ENCODE measurements at regions not wholly inside any gene's neighbourhood (a gene's known extent, or its start where the extent isn't known, plus 50 kb on each side); places are given as distances from the start of the nearest gene placed in this dataset.

GRCh38 chr1:118717893-118718292 lies 270.2 kb downstream of the TBX15 start:
- DNase-seq: no peak

- DNase-seq: peak in 1 of 2 experiments; percentile 1
These were observed 271.4 kb downstream of the TBX15 start for GRCh38 chr1:118716775-118717174.

DNA sequence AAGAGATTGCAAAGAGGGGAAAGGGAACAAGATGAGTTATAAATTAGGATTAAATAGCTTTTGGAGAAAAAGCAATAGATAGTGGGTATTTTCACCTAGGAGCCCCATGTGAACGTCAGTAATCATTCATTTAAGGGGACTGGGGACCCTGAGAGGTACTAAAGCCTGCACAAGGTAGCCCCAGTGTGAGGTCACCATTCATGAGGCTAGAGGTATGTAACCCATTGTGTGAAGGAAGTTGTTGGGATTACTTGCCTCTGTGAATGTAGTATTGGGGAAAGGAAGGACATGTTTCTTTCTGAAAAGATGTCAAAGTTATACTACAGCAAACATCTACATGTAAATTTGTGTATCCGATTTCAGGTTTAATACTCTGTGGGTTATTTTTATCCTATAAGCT lies 276.8 kb downstream of the TBX15 start:
- no peak for DNase-seq

DNA sequence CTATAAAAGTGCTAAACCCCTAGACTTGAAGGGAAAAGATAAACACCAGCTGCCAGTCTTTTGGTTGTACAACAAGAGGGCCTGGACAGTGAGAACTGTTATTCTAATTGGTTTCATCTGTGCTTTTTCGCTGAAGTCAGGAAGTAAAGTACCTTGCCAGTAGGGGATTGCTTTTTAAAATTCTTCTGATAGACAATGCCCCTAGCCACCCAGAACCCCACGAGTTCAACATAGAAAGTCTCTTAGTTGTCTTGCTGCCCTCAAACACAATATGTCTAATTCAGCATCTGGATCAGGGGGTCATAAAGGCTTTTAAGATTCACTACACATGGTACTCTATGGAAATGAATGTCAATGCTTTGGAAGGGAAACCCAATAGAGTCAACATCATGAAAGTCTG lies 289.2 kb downstream of the TBX15 start:
- DNase-seq: no peak

GRCh38 chr1:118692143-118692542 lies 296.0 kb downstream of the TBX15 start:
- no peak for DNase-seq

DNA sequence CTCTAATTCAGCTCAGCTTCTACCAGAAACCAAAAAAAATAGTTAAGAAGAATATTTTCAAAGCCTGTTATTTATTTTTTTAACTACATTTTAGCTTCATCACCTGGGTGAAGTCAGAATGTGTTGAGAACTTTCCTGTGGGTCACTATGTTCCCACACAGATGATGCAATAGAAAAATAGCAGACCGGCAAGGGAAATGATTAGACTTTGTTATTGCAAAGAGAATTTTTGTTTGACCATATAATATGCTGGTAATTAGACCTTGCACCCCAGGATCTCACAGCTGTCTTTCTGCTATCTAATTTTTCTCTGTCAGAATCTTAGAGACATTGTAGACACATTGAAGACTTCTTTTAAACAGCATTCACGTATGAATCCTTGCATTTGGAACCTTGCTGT lies 299.3 kb downstream of the TBX15 start:
- DNase-seq: no peak

DNA sequence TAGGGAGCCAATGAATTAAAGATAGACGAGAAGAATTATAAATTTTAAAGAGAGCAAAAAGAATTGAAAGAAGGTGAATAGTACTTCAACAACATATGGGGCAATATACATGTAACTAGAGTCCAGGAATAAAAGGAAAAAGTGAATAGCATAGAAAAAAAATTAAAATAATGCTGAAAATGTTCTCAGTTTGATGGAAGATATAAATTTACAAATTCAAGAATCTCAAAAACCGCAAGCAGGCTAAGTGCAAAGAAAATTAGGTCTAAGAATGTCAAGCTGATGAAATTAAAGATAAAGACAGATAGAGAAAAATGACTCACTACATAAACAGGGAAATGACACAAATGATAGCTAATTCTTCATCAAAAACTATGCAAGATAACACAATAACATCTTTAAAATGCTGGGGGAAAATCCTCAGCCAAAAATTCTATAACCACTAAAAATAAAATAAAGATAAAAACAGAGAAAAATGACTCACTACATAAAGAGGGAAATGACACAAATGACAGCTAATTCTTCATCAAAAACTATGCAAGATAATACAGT lies 326.3 kb downstream of the TBX15 start:
- DNase-seq: no peak

GRCh38 chr1:118660769-118661168 lies 327.4 kb downstream of the TBX15 start:
- no peak for DNase-seq

- DNase-seq: no peak
These were observed 328.5 kb downstream of the TBX15 start for GRCh38 chr1:118659646-118660045.

DNA sequence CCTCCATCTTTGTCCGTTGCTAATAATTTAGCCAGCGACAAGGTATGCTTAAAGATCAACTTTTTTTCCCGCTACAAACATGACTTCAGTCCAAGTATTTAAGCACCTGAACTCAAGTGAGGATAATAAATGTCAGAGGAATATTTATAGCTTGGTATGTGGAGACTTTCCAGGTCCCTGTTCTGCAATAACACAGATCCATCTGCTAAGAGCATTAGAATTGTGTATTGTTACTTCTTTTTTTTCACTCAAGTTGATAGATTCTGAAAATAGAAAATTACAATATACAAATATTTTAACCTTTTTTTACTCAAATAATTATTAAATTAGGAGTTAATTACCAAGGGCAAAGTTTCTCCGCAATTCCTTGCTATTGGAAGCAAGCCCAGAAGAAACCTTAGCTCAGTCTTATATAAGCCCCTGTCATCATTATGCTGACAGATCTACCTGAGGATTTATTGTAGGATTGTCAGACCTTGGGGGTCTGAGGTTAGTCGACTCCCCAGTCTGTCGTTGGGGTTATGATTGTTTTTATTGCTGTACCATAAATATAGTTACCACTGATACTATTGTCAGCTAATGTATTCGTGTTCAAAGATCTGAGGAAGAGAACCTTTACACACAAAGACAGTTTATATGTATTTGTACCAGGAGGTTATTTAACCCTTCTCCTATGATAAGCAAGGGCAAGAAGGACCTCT lies 337.9 kb downstream of the TBX15 start:
- no peak for DNase-seq

DNA sequence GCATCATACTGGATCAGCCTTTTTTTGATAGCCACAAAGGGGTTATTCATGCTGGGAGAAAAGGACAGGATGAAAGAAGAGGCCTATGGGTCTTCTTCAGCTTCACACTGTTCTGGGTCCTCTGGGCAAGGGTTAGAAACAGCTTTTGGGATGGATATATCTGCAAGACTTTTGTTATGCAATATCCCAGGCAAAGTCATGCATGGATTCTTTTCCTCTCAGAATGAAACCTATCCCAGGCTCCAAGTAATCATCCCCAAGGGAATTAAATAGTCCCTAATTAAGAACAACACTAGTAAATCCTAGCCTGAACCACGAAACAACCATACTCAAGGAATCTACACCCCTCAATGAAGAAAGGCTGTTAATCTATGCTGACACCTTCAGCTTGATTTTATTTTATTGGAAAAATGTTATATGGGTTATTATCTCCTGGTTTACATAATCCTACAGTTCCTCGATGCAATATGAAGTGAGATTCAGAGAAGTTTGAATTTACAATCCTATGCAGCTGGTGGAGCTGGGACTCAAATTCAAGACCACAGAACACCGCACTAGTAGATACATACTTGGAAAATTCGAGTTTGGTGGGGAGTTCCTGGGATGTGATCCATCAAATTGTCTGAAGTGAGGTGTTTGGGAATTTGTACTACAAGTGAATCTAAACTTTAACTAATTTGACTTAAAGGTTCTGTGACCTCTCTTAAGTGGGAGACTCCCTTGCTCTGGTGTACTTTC lies 338.6 kb downstream of the TBX15 start:
- no peak for DNase-seq

DNA sequence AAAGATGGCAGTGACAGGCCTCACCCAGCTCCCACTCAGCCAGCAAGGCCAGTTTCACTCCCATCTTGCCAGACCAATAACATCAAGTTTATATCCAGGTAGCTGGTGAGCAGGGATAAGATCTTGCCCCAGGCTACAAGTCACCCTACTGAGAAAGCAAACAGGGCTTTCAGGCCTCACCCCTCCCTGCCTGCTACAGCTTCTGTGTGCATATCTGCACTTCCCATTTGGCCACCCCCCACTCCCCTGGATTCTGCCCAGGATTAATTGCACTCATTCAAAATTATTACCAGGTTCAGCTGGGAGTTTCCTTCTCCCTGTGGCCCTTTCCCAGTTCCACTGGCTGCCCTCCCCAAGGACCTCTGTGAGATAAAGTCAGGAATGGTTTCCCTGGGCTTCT lies 352.1 kb downstream of the TBX15 start:
- peak; percentile 25 to 71 for DNase-seq

GRCh38 chr1:118627435-118627834 lies 360.7 kb downstream of the TBX15 start:
- no peak for DNase-seq

GRCh38 chr1:118621839-118622238 lies 366.3 kb downstream of the TBX15 start:
- DNase-seq: peak in 1 of 2 experiments; percentile 44

GRCh38 chr1:118618618-118619340 lies 369.4 kb downstream of the TBX15 start:
- no peak for DNase-seq

DNA sequence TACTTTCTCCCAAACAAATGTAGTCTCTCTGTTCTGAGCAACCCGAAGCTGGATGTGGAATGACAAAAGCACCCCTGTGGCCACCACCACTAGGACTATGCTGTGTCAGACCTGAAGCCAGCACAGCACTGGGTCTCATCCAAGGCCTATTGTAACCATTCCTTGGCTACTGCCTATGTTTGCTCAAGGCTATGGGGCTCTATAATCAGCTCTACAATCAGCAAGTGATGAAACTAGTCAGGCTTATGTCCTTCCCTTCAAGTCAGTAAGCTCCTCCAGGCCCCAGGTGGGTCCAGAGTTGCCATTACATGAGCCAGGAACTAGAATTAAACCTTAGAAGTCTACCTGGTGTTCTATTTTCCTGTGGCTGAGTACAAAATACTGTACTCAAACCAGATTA lies 370.2 kb downstream of the TBX15 start:
- DNase-seq: no peak

GRCh38 chr1:118615066-118615465 lies 373.1 kb downstream of the TBX15 start:
- DNase-seq: no peak

GRCh38 chr1:118589238-118589846 lies 398.8 kb downstream of the TBX15 start:
- no peak for DNase-seq

DNA sequence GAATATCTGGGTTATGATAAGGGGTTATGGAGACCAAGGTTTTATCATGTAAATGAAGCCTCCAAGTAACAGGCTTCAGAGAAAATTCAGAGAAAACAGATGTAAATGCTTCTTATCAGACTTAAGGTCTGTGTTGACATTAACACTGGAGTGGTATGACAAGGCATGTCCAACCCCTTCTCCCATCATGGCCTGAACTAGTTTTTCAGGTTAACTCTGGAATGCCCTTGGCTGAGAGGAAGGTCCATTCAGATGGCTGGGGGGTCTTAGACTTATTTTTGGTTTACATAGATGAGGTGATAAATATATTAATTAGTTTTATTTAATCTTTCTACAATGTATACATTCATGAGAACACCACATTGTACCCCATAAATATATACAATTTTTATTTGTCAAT lies 399.6 kb downstream of the TBX15 start:
- DNase-seq: no peak

- DNase-seq: no peak
These were observed 393.2 kb upstream of the SPAG17 start for GRCh38 chr1:118578276-118578675.

- no peak for DNase-seq
These were observed 390.0 kb upstream of the SPAG17 start for GRCh38 chr1:118575060-118575459.

DNA sequence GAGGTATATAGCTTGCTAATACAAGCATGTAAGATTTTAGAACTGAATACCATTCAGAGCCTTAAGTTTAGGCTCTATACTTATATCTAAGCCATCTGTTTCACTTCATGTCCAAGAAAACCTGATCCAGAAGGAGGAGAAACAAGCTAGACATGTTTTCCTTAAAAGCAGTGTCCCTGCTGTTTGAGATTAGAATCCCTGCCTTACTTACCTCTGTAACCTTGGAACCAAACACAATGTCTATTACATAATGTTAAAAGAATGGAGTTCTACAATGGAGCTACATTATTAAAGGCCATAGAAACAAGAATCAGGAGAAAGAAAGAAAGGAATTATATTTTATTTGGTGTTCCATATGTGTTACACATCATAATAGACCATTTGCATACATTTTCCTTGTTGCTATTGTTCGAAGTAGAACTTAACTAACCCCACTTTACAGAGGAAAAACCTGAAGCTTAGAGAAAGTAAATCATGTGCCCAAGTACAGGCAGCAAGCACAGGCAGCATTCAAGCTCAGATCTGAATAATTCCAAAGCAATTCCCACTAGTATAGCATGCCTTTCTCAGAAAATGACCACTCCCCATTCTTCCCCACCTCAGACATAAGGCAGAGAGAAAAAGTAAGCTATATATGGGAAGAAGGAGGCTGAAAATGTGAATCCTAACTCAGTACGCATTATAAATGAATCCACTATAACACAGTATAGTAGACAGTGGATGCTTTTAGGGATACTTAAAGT lies 380.1 kb upstream of the SPAG17 start:
- DNase-seq: no peak

All from NCI-H2081 (cell line).